NB4 (cell line): ENCODE measurements at regions not wholly inside any gene's neighbourhood (a gene's known extent, or its start where the extent isn't known, plus 50 kb on each side); places are given as distances from the start of the nearest gene placed in this dataset.

Source experiments
- MAX ChIP-seq: IDR thresholded peaks from 2 replicates; pipeline ENCODE4 v1.6.1; 2011; ENCODE audit warnings: low read depth, low read length
- POLR2A ChIP-seq: IDR thresholded peaks from 2 replicates; pipeline ENCODE4 v1.6.1; 2011; ENCODE audit warnings: mild to moderate bottlenecking; ENCODE audit not compliant: insufficient read length; ENCODE audit errors: extremely low read depth

- TF ChIP-seq POLR2A (no peak), MAX (no peak)
These were observed 152.4 kb upstream of the LRATD1 start for GRCh38 chr2:14480120-14480519.
